ENCODE measurements at regions not wholly inside any gene's neighbourhood (a gene's known extent, or its start where the extent isn't known, plus 50 kb on each side); places are given as distances from the start of the nearest gene placed in this dataset.

DNA sequence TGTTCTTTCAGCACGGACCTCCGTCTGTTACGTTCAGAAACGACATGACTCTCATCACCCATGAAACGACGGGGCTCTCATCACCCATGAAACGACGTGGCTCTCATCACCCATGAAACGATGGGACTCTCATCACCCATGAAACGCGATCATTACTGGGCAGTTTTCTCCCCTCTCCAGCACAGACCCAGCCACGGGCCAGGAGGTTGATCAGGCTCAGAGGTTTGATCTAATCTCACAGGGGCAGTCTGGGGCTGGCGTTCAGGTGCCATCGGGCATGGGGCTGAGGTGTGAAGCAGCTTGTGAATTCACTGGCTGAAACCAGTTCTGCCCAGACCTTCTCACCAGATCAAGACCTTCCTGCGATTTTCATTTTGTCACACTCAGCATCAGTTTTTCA is 296.4 kb downstream of the NDUFA10 start:
- no peak overlapping the region for H3K27ac ChIP-seq (ENCODE audit: insufficient read depth, low read depth, low read length)
- H3K9me3 ChIP-seq (replicated peaks; ENCODE audit: control insufficient read depth, insufficient read depth, low read length): no peaks in the 10 kb centered on the region
- H3K4me2 ChIP-seq (ENCODE audit: insufficient read depth, low read length): no peak overlapping the region
- no peaks in the 10 kb centered on the region for H4K20me1 ChIP-seq (replicated peaks; ENCODE audit: control insufficient read depth, extremely low read depth, insufficient read depth, low read length)
- intact Hi-C loops (cut with micrococcal nuclease) (no loop called here), dilution Hi-C loops (cut with MboI; ENCODE audit: extremely low pct_ligation_motif_present, low sequenced_read_pairs) (no loop called here)
- no peak for DNase-seq (ENCODE audit: low read depth, low spot score)
- H3K36me3 ChIP-seq (ENCODE audit: control insufficient read depth in 2 of 2, extremely low read depth in 1 of 2, insufficient read depth in 2 of 2, low read length in 2 of 2): no peaks in the 10 kb centered on the region
- no peak overlapping the region for H3K4me3 ChIP-seq (replicated peaks in 1 of 3; ENCODE audit: insufficient read depth in 1 of 3, low read depth in 1 of 3, low read length in 3 of 3)
- no peaks in the 10 kb centered on the region for H3K27me3 ChIP-seq (ENCODE audit: control insufficient read depth in 2 of 2, insufficient read depth in 2 of 2, low read length in 2 of 2)
- no TSS peak for BruUV-seq (replicated peaks)
- TF ChIP-seq, protein P1, sequence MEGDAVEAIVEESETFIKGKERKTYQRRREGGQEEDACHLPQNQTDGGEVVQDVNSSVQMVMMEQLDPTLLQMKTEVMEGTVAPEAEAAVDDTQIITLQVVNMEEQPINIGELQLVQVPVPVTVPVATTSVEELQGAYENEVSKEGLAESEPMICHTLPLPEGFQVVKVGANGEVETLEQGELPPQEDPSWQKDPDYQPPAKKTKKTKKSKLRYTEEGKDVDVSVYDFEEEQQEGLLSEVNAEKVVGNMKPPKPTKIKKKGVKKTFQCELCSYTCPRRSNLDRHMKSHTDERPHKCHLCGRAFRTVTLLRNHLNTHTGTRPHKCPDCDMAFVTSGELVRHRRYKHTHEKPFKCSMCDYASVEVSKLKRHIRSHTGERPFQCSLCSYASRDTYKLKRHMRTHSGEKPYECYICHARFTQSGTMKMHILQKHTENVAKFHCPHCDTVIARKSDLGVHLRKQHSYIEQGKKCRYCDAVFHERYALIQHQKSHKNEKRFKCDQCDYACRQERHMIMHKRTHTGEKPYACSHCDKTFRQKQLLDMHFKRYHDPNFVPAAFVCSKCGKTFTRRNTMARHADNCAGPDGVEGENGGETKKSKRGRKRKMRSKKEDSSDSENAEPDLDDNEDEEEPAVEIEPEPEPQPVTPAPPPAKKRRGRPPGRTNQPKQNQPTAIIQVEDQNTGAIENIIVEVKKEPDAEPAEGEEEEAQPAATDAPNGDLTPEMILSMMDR (IDR thresholded peaks at IDR 0.05; ENCODE audit: extremely low read depth in 1 of 2, insufficient read depth in 1 of 2, low read depth in 1 of 2, low read length in 2 of 2): no peak
- TF ChIP-seq GATA2 (IDR thresholded peaks at IDR 0.05; ENCODE audit: insufficient read depth, insufficient read length, low read depth, low read length) (no peak), MYC (IDR thresholded peaks at IDR 0.05; ENCODE audit: low read depth, low read length) (no peak), FOS (IDR thresholded peaks at IDR 0.05; ENCODE audit: borderline replicate concordance, insufficient read depth, low read length) (no peak), EZH2 (IDR thresholded peaks at IDR 0.05; ENCODE audit: borderline replicate concordance, low read depth, low read length, severe bottlenecking) (no peak), POLR2A (IDR thresholded peaks at IDR 0.05; ENCODE audit: low read depth, low read length) (no peak), POLR2AphosphoS5 (IDR thresholded peaks at IDR 0.05; ENCODE audit: insufficient read depth, low read depth, low read length) (no peak), JUN (IDR thresholded peaks at IDR 0.05; ENCODE audit: borderline replicate concordance, insufficient read depth, insufficient read length, low read depth) (no peak)
- TF ChIP-seq, protein P2, sequence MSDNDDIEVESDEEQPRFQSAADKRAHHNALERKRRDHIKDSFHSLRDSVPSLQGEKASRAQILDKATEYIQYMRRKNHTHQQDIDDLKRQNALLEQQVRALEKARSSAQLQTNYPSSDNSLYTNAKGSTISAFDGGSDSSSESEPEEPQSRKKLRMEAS (IDR thresholded peaks at IDR 0.05; ENCODE audit: insufficient read depth, insufficient read length): no peak
- H3K79me2 ChIP-seq (ENCODE audit: control insufficient read depth, insufficient read depth, low read length): no peaks in the 10 kb centered on the region
- no peak for FAIRE-seq
- POLR2A ChIA-PET: no interaction called here
- no peaks in the 10 kb centered on the region for H3K4me1 ChIP-seq (ENCODE audit: control insufficient read depth, extremely low read depth, insufficient read depth, low read length)
- no peak overlapping the region for H2AFZ ChIP-seq (ENCODE audit: low read depth, low read length)
- no peaks in the 10 kb centered on the region for H3K9me1 ChIP-seq (replicated peaks; ENCODE audit: control insufficient read depth, extremely low read depth, insufficient read depth, low read length)
- CTCF ChIA-PET: no interaction called here
- no peak overlapping the region for H3K9ac ChIP-seq (replicated peaks; ENCODE audit: extremely low read depth, insufficient read depth, low read length)
